ENCODE measurements at regions not wholly inside any gene's neighbourhood (a gene's known extent, or its start where the extent isn't known, plus 50 kb on each side); places are given as distances from the start of the nearest gene placed in this dataset.

- TF ChIP-seq, protein P1, sequence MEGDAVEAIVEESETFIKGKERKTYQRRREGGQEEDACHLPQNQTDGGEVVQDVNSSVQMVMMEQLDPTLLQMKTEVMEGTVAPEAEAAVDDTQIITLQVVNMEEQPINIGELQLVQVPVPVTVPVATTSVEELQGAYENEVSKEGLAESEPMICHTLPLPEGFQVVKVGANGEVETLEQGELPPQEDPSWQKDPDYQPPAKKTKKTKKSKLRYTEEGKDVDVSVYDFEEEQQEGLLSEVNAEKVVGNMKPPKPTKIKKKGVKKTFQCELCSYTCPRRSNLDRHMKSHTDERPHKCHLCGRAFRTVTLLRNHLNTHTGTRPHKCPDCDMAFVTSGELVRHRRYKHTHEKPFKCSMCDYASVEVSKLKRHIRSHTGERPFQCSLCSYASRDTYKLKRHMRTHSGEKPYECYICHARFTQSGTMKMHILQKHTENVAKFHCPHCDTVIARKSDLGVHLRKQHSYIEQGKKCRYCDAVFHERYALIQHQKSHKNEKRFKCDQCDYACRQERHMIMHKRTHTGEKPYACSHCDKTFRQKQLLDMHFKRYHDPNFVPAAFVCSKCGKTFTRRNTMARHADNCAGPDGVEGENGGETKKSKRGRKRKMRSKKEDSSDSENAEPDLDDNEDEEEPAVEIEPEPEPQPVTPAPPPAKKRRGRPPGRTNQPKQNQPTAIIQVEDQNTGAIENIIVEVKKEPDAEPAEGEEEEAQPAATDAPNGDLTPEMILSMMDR (IDR thresholded peaks at IDR 0.05; ENCODE audit: insufficient read depth, low read length, poor library complexity, severe bottlenecking): no peak
- no peak for TF ChIP-seq EZH2phosphoT487 (conservative IDR thresholded peaks at IDR 0.05; ENCODE audit: low read length)
Observed at GRCh38 chr13:80097561-80097960, 243.4 kb downstream of the SPRY2 start.

Measured in SU-DHL-6 (cell line).